Gastrocnemius medialis (tissue), 4 donors: ENCODE measurements at regions not wholly inside any gene's neighbourhood (a gene's known extent, or its start where the extent isn't known, plus 50 kb on each side); places are given as distances from the start of the nearest gene placed in this dataset.

ENCODE experiments used
- ATAC-seq, 2 donors: fragments of 150-250 bp; one replicate each; pipeline ENCODE4 v1.9.1; 2016
- DNase-seq, 2 donors: peaks; one replicate each; pipeline ENCODE4 v3.0.0-alpha.2; 2019
- H3K27ac ChIP-seq, 4 donors: fragments of 200-600 bp; sonication (generic); 1 replicate in 1 of 4; 2 replicates in 3 of 4; pipeline ENCODE4 v1.5.1; 2016 to 2018; ENCODE audit warnings: mild to moderate bottlenecking in 2 of 4, moderate library complexity in 1 of 4
- H3K27me3 ChIP-seq, 3 donors: fragments of 200-600 bp; sonication (generic) in 2 of 3; 1 replicate in 1 of 3; 2 replicates in 2 of 3; pipeline versions ENCODE4 v1.5.1 to v1.6.0; 2016 to 2019; ENCODE audit warnings: mild to moderate bottlenecking in 1 of 3, moderate library complexity in 1 of 3
- H3K36me3 ChIP-seq, 2 donors: fragments of 200-600 bp; sonication (generic) in 1 of 2; one replicate each; pipeline ENCODE4 v1.5.1; 2017 to 2018
- H3K4me1 ChIP-seq, 2 donors: fragments of 200-600 bp; sonication (generic) in 1 of 2; one replicate each; pipeline ENCODE4 v1.5.1; 2016 to 2017; ENCODE audit warnings: mild to moderate bottlenecking in 2 of 2
- H3K4me3 ChIP-seq, 4 donors: fragments of 200-600 bp; sonication (generic) in 3 of 4; 1 replicate in 1 of 4; 2 replicates in 3 of 4; pipeline ENCODE4 v1.5.1; 2016 to 2019; ENCODE audit warnings: mild to moderate bottlenecking in 2 of 4
- H3K9me3 ChIP-seq, 3 donors: fragments of 200-600 bp; sonication (generic) in 2 of 3; 1 replicate in 1 of 3; 2 replicates in 2 of 3; pipeline ENCODE4 v1.5.1; 2016 to 2019
- CTCF ChIP-seq, 5 experiments: fragments of 450-650 bp in 3 of 5; fragments of 200-600 bp in 2 of 5; sonication (generic) in 2 of 5; IDR thresholded peaks in 4 of 5; conservative IDR thresholded peaks in 1 of 5; 1 replicate in 4 of 5; 2 replicates in 1 of 5; pipeline ENCODE4 v1.5.1; 2016 to 2019; ENCODE audit warnings: antibody characterized with exemption in 5 of 5, mild to moderate bottlenecking in 3 of 5, moderate library complexity in 3 of 5
- POLR2A ChIP-seq, 2 donors: fragments of 450-650 bp; IDR thresholded peaks; one replicate each; pipeline ENCODE4 v1.6.1; 2017; ENCODE audit warnings: antibody characterized with exemption in 2 of 2, mild to moderate bottlenecking in 2 of 2, moderate library complexity in 2 of 2
- in situ Hi-C, 4 donors: fragments of 200-750 bp; cut with MboI; loops; one replicate each; pipeline versions ENCODE4 v1.15.0 to v1.8.0; 2017; ENCODE audit warnings: low sequenced_read_pairs in 4 of 4
- intact Hi-C: fragments of 100-400 bp; cut with DNase I; formaldehyde crosslinking; loops from one replicate; pipeline ENCODE4 v1.15.1; 2023; ENCODE audit warnings: low total_unique reads

- no peak overlapping the region for H3K27ac ChIP-seq
- no peaks in the 10 kb centered on the region for H3K4me1 ChIP-seq
- no peak for ATAC-seq
- H3K36me3 ChIP-seq: no peaks in the 10 kb centered on the region
- H3K4me3 ChIP-seq: no peak overlapping the region
- in situ Hi-C loops: no loop called here
- H3K27me3 ChIP-seq: no peaks in the 10 kb centered on the region
- DNase-seq: no peak
- no peaks in the 10 kb centered on the region for H3K9me3 ChIP-seq
- intact Hi-C loops: no loop called here
- TF ChIP-seq CTCF (IDR thresholded peaks at IDR 0.05 in 4 of 5, conservative IDR thresholded peaks at IDR 0.05 in 1 of 5): no peak
- no peak for TF ChIP-seq POLR2A (IDR thresholded peaks at IDR 0.05)
Measured at GRCh38 chr7:19970514-19970913, 197.1 kb upstream of the TMEM196 start.

- no peaks in the 10 kb centered on the region for H3K36me3 ChIP-seq
- no peaks in the 10 kb centered on the region for H3K9me3 ChIP-seq
- intact Hi-C loops (no loop called here), in situ Hi-C loops (no loop called here)
- no peaks in the 10 kb centered on the region for H3K27me3 ChIP-seq
- DNase-seq (no peak), ATAC-seq (no peak)
- no peaks in the 10 kb centered on the region for H3K4me1 ChIP-seq
- TF ChIP-seq CTCF (IDR thresholded peaks at IDR 0.05 in 4 of 5, conservative IDR thresholded peaks at IDR 0.05 in 1 of 5) (no peak), POLR2A (IDR thresholded peaks at IDR 0.05) (no peak)
- no peak overlapping the region for H3K27ac ChIP-seq
- no peak overlapping the region for H3K4me3 ChIP-seq
Measured at GRCh38 chr7:19969859-19970493, 196.6 kb upstream of the TMEM196 start.

- no peak overlapping the region for H3K27ac ChIP-seq
- H3K4me1 ChIP-seq: no peaks in the 10 kb centered on the region
- no peaks in the 10 kb centered on the region for H3K9me3 ChIP-seq
- in situ Hi-C loops (no loop called here), intact Hi-C loops (no loop called here)
- DNase-seq: no peak
- H3K4me3 ChIP-seq: no peak overlapping the region
- H3K27me3 ChIP-seq: no peaks in the 10 kb centered on the region
- ATAC-seq: no peak
- no peaks in the 10 kb centered on the region for H3K36me3 ChIP-seq
- TF ChIP-seq CTCF (IDR thresholded peaks at IDR 0.05 in 4 of 5, conservative IDR thresholded peaks at IDR 0.05 in 1 of 5) (no peak), POLR2A (IDR thresholded peaks at IDR 0.05) (no peak)
Measured at GRCh38 chr7:19964246-19964645, 190.8 kb upstream of the TMEM196 start.

- no peak for TF ChIP-seq CTCF (IDR thresholded peaks at IDR 0.05 in 4 of 5, conservative IDR thresholded peaks at IDR 0.05 in 1 of 5)
- Histone ChIP-seq H3K4me3 (no peak overlapping the region), H3K36me3 (no peaks in the 10 kb centered on the region), H3K27ac (no peak overlapping the region), H3K27me3 (no peaks in the 10 kb centered on the region), H3K9me3 (no peaks in the 10 kb centered on the region), H3K4me1 (no peaks in the 10 kb centered on the region)
- ATAC-seq (no peak), DNase-seq (no peak)
- intact Hi-C loops (no loop called here), in situ Hi-C loops (no loop called here)
Measured at GRCh38 chr7:19963695-19964094, 190.3 kb upstream of the TMEM196 start.

GRCh38 chr7:19958309-19958896 lies 185.0 kb upstream of the TMEM196 start:
- intact Hi-C loops: no loop called here
- Histone ChIP-seq H3K4me1 (no peaks in the 10 kb centered on the region), H3K4me3 (no peak overlapping the region), H3K27ac (no peak overlapping the region), H3K36me3 (no peaks in the 10 kb centered on the region), H3K9me3 (no peaks in the 10 kb centered on the region), H3K27me3 (no peaks in the 10 kb centered on the region)
- in situ Hi-C loops: no loop called here
- no peak for DNase-seq
- ATAC-seq: no peak
- TF ChIP-seq POLR2A (IDR thresholded peaks at IDR 0.05) (no peak), CTCF (IDR thresholded peaks at IDR 0.05 in 4 of 5, conservative IDR thresholded peaks at IDR 0.05 in 1 of 5) (no peak)
